Esophagus muscularis mucosa (tissue), 4 donors: ENCODE measurements at regions not wholly inside any gene's neighbourhood (a gene's known extent, or its start where the extent isn't known, plus 50 kb on each side); places are given as distances from the start of the nearest gene placed in this dataset.

Source experiments
- DNase-seq: peaks from one replicate; pipeline ENCODE4 v3.0.0-alpha.2; 2017; ENCODE audit errors: extremely low spot score
- H3K27ac ChIP-seq, 4 donors: fragments of 200-600 bp; sonication (generic); replicated peaks in 1 of 4; 1 replicate in 3 of 4; 2 replicates in 1 of 4; pipeline ENCODE4 v1.5.1; 2016 to 2019; ENCODE audit warnings: mild to moderate bottlenecking in 1 of 4
- H3K27me3 ChIP-seq, 4 donors: fragments of 200-600 bp; sonication (generic); one replicate each; pipeline versions ENCODE4 v1.5.1 to v1.6.0; 2016 to 2019
- H3K36me3 ChIP-seq, 4 donors: fragments of 200-600 bp; sonication (generic); one replicate each; pipeline ENCODE4 v1.5.1; 2016 to 2019
- H3K4me1 ChIP-seq, 4 donors: fragments of 200-600 bp; sonication (generic); one replicate each; pipeline ENCODE4 v1.5.1; 2016 to 2019
- H3K4me3 ChIP-seq, 4 donors: fragments of 200-600 bp; sonication (generic); 1 replicate in 2 of 4; 2 replicates in 2 of 4; pipeline ENCODE4 v1.5.1; 2016 to 2019; ENCODE audit warnings: mild to moderate bottlenecking in 4 of 4, moderate library complexity in 1 of 4
- H3K9me3 ChIP-seq, 4 donors: fragments of 200-600 bp; sonication (generic); 1 replicate in 3 of 4; 2 replicates in 1 of 4; pipeline ENCODE4 v1.5.1; 2016 to 2019
- EP300 ChIP-seq: sonication (generic); formaldehyde crosslinking; IDR thresholded peaks from one replicate; pipeline ENCODE4 v1.6.1; 2017; ENCODE audit warnings: antibody characterized with exemption
- POLR2A ChIP-seq: fragments of 450-650 bp; IDR thresholded peaks from one replicate; pipeline ENCODE4 v1.6.1; 2017; ENCODE audit warnings: antibody characterized with exemption, moderate library complexity, mild to moderate bottlenecking, low read depth
- POLR2AphosphoS5 ChIP-seq, 2 donors: sonication (generic); formaldehyde crosslinking; IDR thresholded peaks; one replicate each; pipeline ENCODE4 v1.6.1; 2017; ENCODE audit warnings: antibody characterized with exemption in 2 of 2
- WGBS: methylation state at CpG from one replicate; pipeline ENCODE4 v1.1.5; 2018; 5-methylcytosine and 5-hydroxymethylcytosine counted together
- intact Hi-C: fragments of 100-400 bp; cut with DNase I; formaldehyde crosslinking; loops from one replicate; pipeline ENCODE4 v1.15.1; 2023
- TF ChIP-seq, protein P1 (sequence below), 3 experiments: fragments of 200-600 bp in 2 of 3; fragments of 450-650 bp in 1 of 3; sonication (generic) in 2 of 3; IDR thresholded peaks; one replicate each; pipeline ENCODE4 v1.5.1; 2017 to 2019; ENCODE audit warnings: antibody characterized with exemption in 3 of 3, mild to moderate bottlenecking in 2 of 3, moderate library complexity in 1 of 3

DNA sequence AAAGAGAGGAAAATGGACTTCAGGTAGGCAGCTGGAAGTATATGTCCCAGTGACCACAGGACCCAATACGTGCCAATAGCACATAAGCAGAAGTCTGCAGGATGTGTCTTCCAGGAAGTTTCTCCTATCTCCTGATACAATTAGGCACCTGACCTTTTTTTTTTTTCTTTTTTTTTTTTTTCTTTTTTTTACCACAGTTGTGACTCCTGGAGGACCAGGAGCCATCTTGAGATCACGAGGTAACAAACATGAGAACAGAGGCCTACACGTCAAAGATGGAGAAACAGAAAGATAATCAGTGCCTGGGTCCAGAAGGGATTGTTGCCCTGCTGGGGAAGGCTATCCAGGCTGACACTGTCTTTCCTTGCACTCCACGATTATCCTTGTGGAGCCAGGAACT, 312.4 kb upstream of the NEBL start:
- peaks cover 0 to 12% (median 11%) of the 10 kb centered on the region in 4 donors for H3K9me3 ChIP-seq

DNA sequence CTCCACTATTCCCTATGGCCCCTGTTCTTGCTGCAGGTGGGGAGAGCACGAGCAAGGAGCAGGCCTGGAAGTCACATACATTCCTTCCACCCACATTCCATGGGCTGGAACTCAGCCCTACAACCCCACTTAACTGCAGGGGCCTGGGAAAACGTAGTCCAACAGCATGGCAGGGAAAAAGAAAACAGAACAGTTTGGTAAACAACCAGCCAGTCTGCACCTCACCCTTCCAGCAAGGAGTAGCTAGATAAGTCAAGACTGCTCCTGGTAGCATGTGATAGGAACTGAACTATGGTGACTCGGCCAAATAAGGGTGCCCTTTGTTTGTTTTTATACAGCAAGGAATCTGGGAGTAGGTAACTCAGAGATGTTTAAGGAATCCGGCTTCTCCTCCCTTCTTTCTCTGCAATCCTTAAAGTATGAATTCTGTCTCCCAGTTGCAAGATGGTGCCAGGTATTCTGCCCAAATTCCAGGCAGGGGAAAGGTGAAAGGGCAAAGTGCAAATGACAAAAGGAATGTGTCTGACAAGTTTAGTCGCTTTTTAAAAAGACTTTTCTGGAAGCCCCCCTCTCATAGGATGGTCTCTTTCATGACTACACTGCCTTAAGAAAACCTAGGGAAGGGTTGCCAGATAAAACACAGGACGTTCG, 311.7 kb upstream of the NEBL start:
- Histone ChIP-seq H3K4me3 (no peak overlapping the region), H3K27me3 (peaks cover 0 to 10% (median 0%) of the 10 kb centered on the region in 4 donors), H3K36me3 (no peaks in the 10 kb centered on the region), H3K27ac (no peak overlapping the region), H3K9me3 (peaks cover 0 to 14% (median 12%) of the 10 kb centered on the region in 4 donors), H3K4me1 (no peaks in the 10 kb centered on the region)
- WGBS, result 69% methylated on average over 7 of the region's 7 CpGs
- TF ChIP-seq EP300 (no peak), POLR2AphosphoS5 (IDR thresholded peaks at IDR 0.05) (no peak), POLR2A (no peak)
- TF ChIP-seq, protein P1, sequence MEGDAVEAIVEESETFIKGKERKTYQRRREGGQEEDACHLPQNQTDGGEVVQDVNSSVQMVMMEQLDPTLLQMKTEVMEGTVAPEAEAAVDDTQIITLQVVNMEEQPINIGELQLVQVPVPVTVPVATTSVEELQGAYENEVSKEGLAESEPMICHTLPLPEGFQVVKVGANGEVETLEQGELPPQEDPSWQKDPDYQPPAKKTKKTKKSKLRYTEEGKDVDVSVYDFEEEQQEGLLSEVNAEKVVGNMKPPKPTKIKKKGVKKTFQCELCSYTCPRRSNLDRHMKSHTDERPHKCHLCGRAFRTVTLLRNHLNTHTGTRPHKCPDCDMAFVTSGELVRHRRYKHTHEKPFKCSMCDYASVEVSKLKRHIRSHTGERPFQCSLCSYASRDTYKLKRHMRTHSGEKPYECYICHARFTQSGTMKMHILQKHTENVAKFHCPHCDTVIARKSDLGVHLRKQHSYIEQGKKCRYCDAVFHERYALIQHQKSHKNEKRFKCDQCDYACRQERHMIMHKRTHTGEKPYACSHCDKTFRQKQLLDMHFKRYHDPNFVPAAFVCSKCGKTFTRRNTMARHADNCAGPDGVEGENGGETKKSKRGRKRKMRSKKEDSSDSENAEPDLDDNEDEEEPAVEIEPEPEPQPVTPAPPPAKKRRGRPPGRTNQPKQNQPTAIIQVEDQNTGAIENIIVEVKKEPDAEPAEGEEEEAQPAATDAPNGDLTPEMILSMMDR (IDR thresholded peaks at IDR 0.05), result no peak
- peak; percentile 66 for DNase-seq
- intact Hi-C loops, result no loop called here

More for the DNA sequence above, 312.4 kb upstream of the NEBL start:
- 90% methylated on average over 4 of the region's 4 CpGs for WGBS
- Histone ChIP-seq H3K4me1 (no peaks in the 10 kb centered on the region), H3K27ac (no peak overlapping the region), H3K27me3 (peaks cover 0 to 5% (median 0%) of the 10 kb centered on the region in 4 donors), H3K4me3 (no peak overlapping the region), H3K36me3 (no peaks in the 10 kb centered on the region)
- no peak for DNase-seq
- no peak for TF ChIP-seq EP300
- TF ChIP-seq POLR2AphosphoS5 (IDR thresholded peaks at IDR 0.05), result no peak
- no peak for TF ChIP-seq POLR2A
- TF ChIP-seq, protein P1 (IDR thresholded peaks at IDR 0.05), result no peak
- intact Hi-C loops, result no loop called here

- Histone ChIP-seq H3K4me1 (no peaks in the 10 kb centered on the region), H3K27me3 (peaks cover 0 to 12% (median 0%) of the 10 kb centered on the region in 4 donors), H3K4me3 (no peak overlapping the region), H3K9me3 (peaks cover 0 to 14% (median 12%) of the 10 kb centered on the region in 4 donors), H3K27ac (no peak overlapping the region), H3K36me3 (no peaks in the 10 kb centered on the region)
- no peak for DNase-seq
- 89% methylated on average over 4 of the region's 4 CpGs for WGBS
- intact Hi-C loops, result no loop called here
- no peak for TF ChIP-seq EP300
- TF ChIP-seq, protein P1 (IDR thresholded peaks at IDR 0.05), result no peak
- TF ChIP-seq POLR2AphosphoS5 (IDR thresholded peaks at IDR 0.05), result no peak
- TF ChIP-seq POLR2A, result no peak
Observed at GRCh38 chr10:21207852-21208646, 310.9 kb upstream of the NEBL start.

DNA sequence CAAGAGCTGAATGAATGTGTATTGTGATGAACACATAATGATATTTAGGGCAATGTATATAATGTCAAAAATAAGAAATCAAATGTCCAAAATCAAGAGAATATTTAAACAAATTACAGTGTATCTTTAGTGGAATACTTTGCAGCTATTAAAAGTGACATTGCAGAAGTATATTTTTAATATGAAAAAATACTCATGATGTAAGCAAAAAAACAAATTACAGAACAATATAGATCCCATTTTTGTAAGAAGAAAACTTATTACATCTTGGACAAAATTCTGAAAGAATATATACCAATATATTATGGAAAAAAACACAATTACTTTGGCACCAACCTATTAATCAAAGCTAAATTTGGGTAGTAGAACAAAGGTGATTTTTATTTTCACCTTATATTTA, 308.2 kb upstream of the NEBL start:
- Histone ChIP-seq H3K27me3 (peaks cover 0 to 12% (median 0%) of the 10 kb centered on the region in 4 donors), H3K4me1 (no peaks in the 10 kb centered on the region), H3K36me3 (no peaks in the 10 kb centered on the region), H3K4me3 (no peak overlapping the region), H3K9me3 (peaks cover 0 to 14% (median 12%) of the 10 kb centered on the region in 4 donors), H3K27ac (no peak overlapping the region)
- intact Hi-C loops, result no loop called here
- TF ChIP-seq, protein P1 (IDR thresholded peaks at IDR 0.05), result no peak
- TF ChIP-seq POLR2AphosphoS5 (IDR thresholded peaks at IDR 0.05) (no peak), POLR2A (no peak), EP300 (no peak)
- DNase-seq, result no peak
